IMR-90 (cell line): ENCODE measurements at regions not wholly inside any gene's neighbourhood (a gene's known extent, or its start where the extent isn't known, plus 50 kb on each side); places are given as distances from the start of the nearest gene placed in this dataset.

ENCODE experiments used
- ATAC-seq: fragments of 200-7000 bp; cut with Tn5 transposase; 2 replicates; pipeline ENCODE4 v1.9.1; 2020; ENCODE audit warnings: low read depth, mild to moderate bottlenecking, moderate library complexity
- BruUV-seq: library from RNA; stranded (reverse); fragments of 400-500 nt; replicated peaks from 2 replicates; lab custom pipeline; 2021; lab: Mats Ljungman, UMichigan
- CTCF ChIA-PET: fragments of 300-600 bp; formaldehyde crosslinking; extraction: SDS; loops from one replicate; lab custom pipeline; 2021; ENCODE audit warnings: antibody characterized with exemption; lab: Yijun Ruan, JAX
- POLR2A ChIA-PET: fragments of 300-600 bp; sonication (Branson Sonifier 250); formaldehyde crosslinking; loops from one replicate; lab custom pipeline; 2022; ENCODE audit warnings: antibody characterized with exemption; ENCODE audit not compliant: unreplicated experiment; lab: Charles Lee
- DNase-seq: peaks from one replicate; pipeline ENCODE4 v3.0.0; 2013
- H2AFZ ChIP-seq: replicated peaks from 2 replicates; pipeline ENCODE3; 2013; ENCODE audit warnings: low read length, mild to moderate bottlenecking; ENCODE audit not compliant: poor library complexity
- H2AK5ac ChIP-seq: 2 replicates; pipeline ENCODE4 v1.6.1; 2013; ENCODE audit warnings: low read depth, low read length, inconsistent platforms
- H2AK9ac ChIP-seq: replicated peaks from 2 replicates; pipeline ENCODE3; 2013; ENCODE audit warnings: mild to moderate bottlenecking, low read depth, low read length, moderate library complexity; ENCODE audit not compliant: poor library complexity
- H2BK120ac ChIP-seq: 2 replicates; pipeline ENCODE4 v1.6.1; 2013; ENCODE audit warnings: low read depth, low read length, inconsistent platforms
- H2BK15ac ChIP-seq: 3 replicates; pipeline ENCODE4 v1.6.1; 2013; ENCODE audit warnings: low read depth, low read length, inconsistent platforms
- H2BK20ac ChIP-seq: 2 replicates; pipeline ENCODE4 v1.6.1; 2013; ENCODE audit warnings: low read depth, mild to moderate bottlenecking, inconsistent platforms, low read length, moderate library complexity
- H2BK5ac ChIP-seq: 2 replicates; pipeline ENCODE4 v1.6.1; 2013; ENCODE audit warnings: mild to moderate bottlenecking, low read depth, low read length, inconsistent platforms; ENCODE audit not compliant: poor library complexity, severe bottlenecking
- H3K14ac ChIP-seq: replicated peaks from 2 replicates; pipeline ENCODE4 v1.6.1; 2013; ENCODE audit warnings: low read depth, low read length, inconsistent platforms
- H3K18ac ChIP-seq: 2 replicates; pipeline ENCODE4 v1.6.1; 2013; ENCODE audit warnings: low read depth, low read length, control low read depth
- H3K23ac ChIP-seq: 2 replicates; pipeline ENCODE4 v1.6.1; 2013; ENCODE audit warnings: low read depth, low read length, inconsistent platforms
- H3K27ac ChIP-seq: 2 replicates; pipeline ENCODE4 v1.5.1; 2013; ENCODE audit warnings: mild to moderate bottlenecking, control low read depth, low read length; ENCODE audit not compliant: insufficient read depth
- H3K27me3 ChIP-seq: 2 replicates; pipeline ENCODE4 v1.6.1; 2013; ENCODE audit warnings: low read length; ENCODE audit not compliant: control insufficient read depth, insufficient read depth
- H3K36me3 ChIP-seq: 2 replicates; pipeline ENCODE4 v1.6.1; 2013; ENCODE audit warnings: low read length, mixed read lengths; ENCODE audit not compliant: control insufficient read depth, insufficient read depth
- H3K4ac ChIP-seq: 2 replicates; pipeline ENCODE4 v1.6.1; 2013; ENCODE audit warnings: low read depth, low read length, inconsistent platforms
- H3K4me1 ChIP-seq: 2 replicates; pipeline ENCODE4 v1.6.1; 2013; ENCODE audit warnings: low read length, mixed read lengths; ENCODE audit not compliant: control insufficient read depth, insufficient read depth
- H3K4me2 ChIP-seq: 2 replicates; pipeline ENCODE4 v1.6.1; 2013; ENCODE audit warnings: low read depth, mild to moderate bottlenecking, control low read depth, low read length, moderate library complexity
- H3K4me3 ChIP-seq: 2 replicates; pipeline ENCODE4 v1.5.1; 2013; ENCODE audit warnings: low read depth, mild to moderate bottlenecking, control low read depth, low read length, moderate library complexity; ENCODE audit not compliant: insufficient read depth
- H3K56ac ChIP-seq: 2 replicates; pipeline ENCODE4 v1.6.1; 2013; ENCODE audit warnings: low read length, inconsistent platforms; ENCODE audit not compliant: insufficient read depth; ENCODE audit errors: extremely low read depth
- H3K79me1 ChIP-seq, 2 experiments: 2 replicates each; pipeline ENCODE4 v1.6.1; 2013; ENCODE audit warnings: low read length in 2 of 2, inconsistent platforms in 1 of 2, low read depth in 1 of 2
- H3K9ac ChIP-seq: 2 replicates; pipeline ENCODE4 v1.6.1; 2013; ENCODE audit warnings: low read depth, low read length, control low read depth
- H3K9me1 ChIP-seq: 2 replicates; pipeline ENCODE4 v1.6.1; 2013; ENCODE audit warnings: low read length, inconsistent platforms; ENCODE audit not compliant: insufficient read depth
- H3K9me3 ChIP-seq: 2 replicates; pipeline ENCODE4 v1.6.1; 2013; ENCODE audit warnings: low read length; ENCODE audit not compliant: control insufficient read depth, insufficient read depth
- H4K20me1 ChIP-seq: 2 replicates; pipeline ENCODE4 v1.6.1; 2013; ENCODE audit warnings: low read length, inconsistent platforms; ENCODE audit not compliant: insufficient read depth
- H4K5ac ChIP-seq: 2 replicates; pipeline ENCODE4 v1.6.1; 2013; ENCODE audit warnings: mild to moderate bottlenecking, low read depth, low read length, control low read depth
- H4K8ac ChIP-seq, 2 experiments: 2 replicates each; pipeline ENCODE4 v1.6.1; 2013; ENCODE audit warnings: low read depth in 2 of 2, low read length in 2 of 2, control low read depth in 1 of 2, inconsistent platforms in 1 of 2
- H4K91ac ChIP-seq: 2 replicates; pipeline ENCODE4 v1.6.1; 2013; ENCODE audit warnings: low read depth, low read length, inconsistent platforms; ENCODE audit not compliant: insufficient read depth
- BHLHE40 ChIP-seq: fragments of 150-350 bp; IDR thresholded peaks from 2 replicates; pipeline ENCODE4 v1.6.1; 2016; ENCODE audit warnings: mild to moderate bottlenecking, low read depth, low read length
- CEBPB ChIP-seq: IDR thresholded peaks from 2 replicates; pipeline ENCODE4 v1.6.1; 2012; ENCODE audit warnings: low read depth, low read length, improper control_type of control experiment
- CHD1 ChIP-seq: IDR thresholded peaks from 2 replicates; pipeline ENCODE4 v1.6.1; 2012; ENCODE audit warnings: low read depth, low read length, improper control_type of control experiment
- CTCF ChIP-seq: conservative IDR thresholded peaks from 2 replicates; pipeline ENCODE4 v1.5.1; 2012; ENCODE audit warnings: mild to moderate bottlenecking, low read depth, low read length, improper control_type of control experiment
- ELK1 ChIP-seq: fragments of 150-350 bp; IDR thresholded peaks from 2 replicates; pipeline ENCODE4 v1.6.1; 2016; ENCODE audit warnings: low read depth, mild to moderate bottlenecking, low read length, moderate library complexity, borderline replicate concordance
- FOS ChIP-seq: fragments of 150-350 bp; IDR thresholded peaks from 2 replicates; pipeline ENCODE4 v1.6.1; 2016; ENCODE audit warnings: low read depth, low read length
- MAFK ChIP-seq: IDR thresholded peaks from 2 replicates; pipeline ENCODE4 v1.6.1; 2012; ENCODE audit warnings: low read depth, low read length, improper control_type of control experiment
- MAZ ChIP-seq: IDR thresholded peaks from 2 replicates; pipeline ENCODE4 v1.6.1; 2012; ENCODE audit warnings: low read depth, mild to moderate bottlenecking, low read length, improper control_type of control experiment, moderate library complexity, borderline replicate concordance
- MXI1 ChIP-seq: IDR thresholded peaks from 2 replicates; pipeline ENCODE4 v1.6.1; 2012; ENCODE audit warnings: low read depth, mild to moderate bottlenecking, low read length, moderate library complexity, borderline replicate concordance
- NFE2L2 ChIP-seq: fragments of 150-350 bp; IDR thresholded peaks from 2 replicates; pipeline ENCODE4 v1.6.1; 2016; ENCODE audit warnings: low read depth, mild to moderate bottlenecking, low read length
- POLR2A ChIP-seq: IDR thresholded peaks from 2 replicates; pipeline ENCODE4 v1.6.1; 2012; ENCODE audit warnings: mild to moderate bottlenecking, low read depth, low read length
- RAD21 ChIP-seq: IDR thresholded peaks from 2 replicates; pipeline ENCODE4 v1.6.1; 2012; ENCODE audit warnings: low read length, improper control_type of control experiment
- RCOR1 ChIP-seq: IDR thresholded peaks from 2 replicates; pipeline ENCODE4 v1.6.1; 2012; ENCODE audit warnings: mild to moderate bottlenecking, low read length, improper control_type of control experiment; ENCODE audit not compliant: insufficient replicate concordance
- RFX5 ChIP-seq: IDR thresholded peaks from 2 replicates; pipeline ENCODE4 v1.8.0; 2012; ENCODE audit warnings: low read depth, mild to moderate bottlenecking, low read length, moderate library complexity
- SMC3 ChIP-seq: fragments of 150-350 bp; IDR thresholded peaks from 2 replicates; pipeline ENCODE4 v1.6.1; 2016; ENCODE audit warnings: low read depth, mild to moderate bottlenecking, antibody characterized with exemption, low read length, moderate library complexity
- USF2 ChIP-seq: fragments of 150-350 bp; IDR thresholded peaks from 2 replicates; pipeline ENCODE4 v1.6.1; 2017; ENCODE audit warnings: mild to moderate bottlenecking, antibody characterized with exemption, low read length, low read depth
- dilution Hi-C: fragments of 300-500 bp; cut with HindIII; formaldehyde crosslinking; loops from one replicate; pipeline ENCODE4 v1.14.3; 2018; ENCODE audit warnings: low sequenced_read_pairs; ENCODE audit not compliant: unreplicated experiment
- in situ Hi-C: fragments of 300-500 bp; cut with MboI; formaldehyde crosslinking; loops from 3 replicates; pipeline ENCODE4 v1.14.3; 2019; ENCODE audit warnings: low sequenced_read_pairs, inconsistent platforms, mixed read lengths
- intact Hi-C: fragments of 100-400 bp; cut with micrococcal nuclease; formaldehyde crosslinking; loops from 2 replicates; pipeline ENCODE4 v1.10.0; 2022

- H3K79me1 ChIP-seq: no peaks in the 10 kb centered on the region
- POLR2A ChIA-PET: no interaction called here
- dilution Hi-C loops: no loop called here
Observed at GRCh38 chr2:53493210-53493609, 274.4 kb upstream of the CHAC2 start.

More at GRCh38 chr2:53493210-53493609, 274.4 kb upstream of the CHAC2 start:
- intact Hi-C loops: loop anchor here (10.0 kb wide), 1 partner anchor 958 kb away; no protein-coding TSS in a partner anchor
- no peak for ATAC-seq
- Histone ChIP-seq H4K5ac (peak overlapping the region; percentile 23; the same call in 1 of the 2 replicates), H3K18ac (peak overlapping the region; percentile 18; the same call in 1 of the 2 replicates), H3K9ac (no peak overlapping the region), H2BK5ac (no peak overlapping the region), H2AK9ac (no peak overlapping the region), H3K23ac (no peak overlapping the region), H3K14ac (no peak overlapping the region; the same call in 1 of the 2 replicates), H3K4me1 (peaks cover 30% of the 10 kb centered on the region), H2BK15ac (no peak overlapping the region), H4K8ac (no peak overlapping the region; a peak in 1 of 4 replicates), H2BK120ac (peak overlapping the region; percentile 64), H3K4ac (peak overlapping the region; percentile 4; the same call in 1 of the 2 replicates), H3K4me3 (no peak overlapping the region), H3K36me3 (no peaks in the 10 kb centered on the region), H3K4me2 (no peak overlapping the region), H3K56ac (no peak overlapping the region), H2AK5ac (no peak overlapping the region), H3K9me1 (peaks cover 4% of the 10 kb centered on the region; the same call in 1 of the 2 replicates), H2AFZ (no peak overlapping the region), H4K20me1 (no peaks in the 10 kb centered on the region), H3K27ac (no peak overlapping the region), H3K9me3 (no peaks in the 10 kb centered on the region), H2BK20ac (peak overlapping the region; percentile 18), H3K27me3 (no peaks in the 10 kb centered on the region), H4K91ac (no peak overlapping the region; the same call in 1 of the 2 replicates)
- TF ChIP-seq SMC3 (no peak), MXI1 (no peak), ELK1 (no peak), NFE2L2 (no peak), RFX5 (no peak), POLR2A (no peak), MAZ (no peak), FOS (no peak), RAD21 (no peak), MAFK (no peak), CHD1 (no peak), BHLHE40 (no peak), CEBPB (no peak), RCOR1 (no peak), USF2 (no peak), CTCF (no peak)
- BruUV-seq: no TSS peak
- CTCF ChIA-PET: no interaction called here
- no peak for DNase-seq
- in situ Hi-C loops: no loop called here
